ENCODE measurements at regions not wholly inside any gene's neighbourhood (a gene's known extent, or its start where the extent isn't known, plus 50 kb on each side); places are given as distances from the start of the nearest gene placed in this dataset.

DNA sequence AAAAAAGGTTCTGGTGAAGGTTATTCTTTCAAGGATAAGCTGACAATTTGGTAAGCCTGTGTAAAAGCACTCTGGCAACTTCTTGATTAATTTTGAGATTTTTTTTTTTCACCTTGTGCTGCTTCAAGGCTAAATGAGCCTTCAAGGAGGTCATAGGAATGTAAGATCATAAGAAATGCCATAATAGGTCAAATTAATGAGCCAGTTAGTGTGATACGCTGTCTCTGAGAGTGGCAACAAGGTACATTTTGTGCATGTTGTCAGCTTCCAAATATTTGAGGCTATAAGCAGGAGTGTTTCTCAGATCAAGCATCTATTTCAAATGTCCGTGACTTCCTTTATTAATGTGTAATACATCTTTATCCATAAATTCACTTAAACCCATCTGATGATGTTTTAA lies 72.3 kb upstream of the CDH6 start:
- BruUV-seq (replicated peaks) = no TSS peak
- no peak for TF ChIP-seq JUN (IDR thresholded peaks at IDR 0.05; ENCODE audit: borderline replicate concordance, insufficient read depth, insufficient read length, low read depth)
- TF ChIP-seq MYC (IDR thresholded peaks at IDR 0.05; ENCODE audit: low read depth, low read length) = no peak
- H3K9me3 ChIP-seq (replicated peaks; ENCODE audit: control insufficient read depth, insufficient read depth, low read length) = no peaks in the 10 kb centered on the region
- no peak overlapping the region for H3K9ac ChIP-seq (replicated peaks; ENCODE audit: extremely low read depth, insufficient read depth, low read length)
- no peaks in the 10 kb centered on the region for H3K36me3 ChIP-seq (ENCODE audit: control insufficient read depth in 2 of 2, extremely low read depth in 1 of 2, insufficient read depth in 2 of 2, low read length in 2 of 2)
- no peaks in the 10 kb centered on the region for H3K9me1 ChIP-seq (replicated peaks; ENCODE audit: control insufficient read depth, extremely low read depth, insufficient read depth, low read length)
- no peaks in the 10 kb centered on the region for H3K79me2 ChIP-seq (ENCODE audit: control insufficient read depth, insufficient read depth, low read length)
- FAIRE-seq = no peak
- H3K4me3 ChIP-seq (replicated peaks in 1 of 3; ENCODE audit: insufficient read depth in 1 of 3, low read depth in 1 of 3, low read length in 3 of 3) = no peak overlapping the region
- ChIA-PET CTCF (no interaction called here), POLR2A (no interaction called here)
- H2AFZ ChIP-seq (ENCODE audit: low read depth, low read length) = no peak overlapping the region
- no peaks in the 10 kb centered on the region for H4K20me1 ChIP-seq (replicated peaks; ENCODE audit: control insufficient read depth, extremely low read depth, insufficient read depth, low read length)
- intact Hi-C loops (cut with micrococcal nuclease) (no loop called here), dilution Hi-C loops (cut with MboI; ENCODE audit: extremely low pct_ligation_motif_present, low sequenced_read_pairs) (no loop called here)
- no peaks in the 10 kb centered on the region for H3K27me3 ChIP-seq (ENCODE audit: control insufficient read depth in 2 of 2, insufficient read depth in 2 of 2, low read length in 2 of 2)
- H3K27ac ChIP-seq (ENCODE audit: insufficient read depth, low read depth, low read length) = no peak overlapping the region
- H3K4me2 ChIP-seq (ENCODE audit: insufficient read depth, low read length) = no peak overlapping the region
- DNase-seq (ENCODE audit: low read depth, low spot score) = no peak
- H3K4me1 ChIP-seq (ENCODE audit: control insufficient read depth, extremely low read depth, insufficient read depth, low read length) = no peaks in the 10 kb centered on the region

DNA sequence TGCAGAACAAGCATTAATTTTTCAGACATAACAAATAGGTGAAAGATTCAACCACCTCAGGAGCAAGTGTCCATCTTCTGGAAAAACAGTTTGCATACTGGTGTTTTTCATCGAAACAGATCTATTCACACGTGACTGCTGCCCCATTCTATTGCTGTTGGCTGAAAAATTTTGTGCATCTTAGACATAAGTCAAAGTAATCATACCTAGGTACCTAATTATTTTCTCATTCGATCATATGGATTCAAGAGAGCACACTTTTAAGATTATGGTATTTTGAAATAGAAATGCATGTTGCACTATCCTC lies 72.9 kb upstream of the CDH6 start:
- CTCF ChIA-PET = no interaction called here
- no peaks in the 10 kb centered on the region for H3K27me3 ChIP-seq (ENCODE audit: control insufficient read depth in 2 of 2, insufficient read depth in 2 of 2, low read length in 2 of 2)
- H3K4me2 ChIP-seq (ENCODE audit: insufficient read depth, low read length) = no peak overlapping the region

More for the DNA sequence above, 72.9 kb upstream of the CDH6 start:
- H3K9ac ChIP-seq (replicated peaks; ENCODE audit: extremely low read depth, insufficient read depth, low read length) = no peak overlapping the region
- H3K79me2 ChIP-seq (ENCODE audit: control insufficient read depth, insufficient read depth, low read length) = no peaks in the 10 kb centered on the region
- H3K36me3 ChIP-seq (ENCODE audit: control insufficient read depth in 2 of 2, extremely low read depth in 1 of 2, insufficient read depth in 2 of 2, low read length in 2 of 2) = no peaks in the 10 kb centered on the region
- no peaks in the 10 kb centered on the region for H4K20me1 ChIP-seq (replicated peaks; ENCODE audit: control insufficient read depth, extremely low read depth, insufficient read depth, low read length)
- intact Hi-C loops (cut with micrococcal nuclease) = no loop called here
- H3K27ac ChIP-seq (ENCODE audit: insufficient read depth, low read depth, low read length) = no peak overlapping the region
- FAIRE-seq = no peak
- no peaks in the 10 kb centered on the region for H3K9me3 ChIP-seq (replicated peaks; ENCODE audit: control insufficient read depth, insufficient read depth, low read length)
- dilution Hi-C loops (cut with MboI; ENCODE audit: extremely low pct_ligation_motif_present, low sequenced_read_pairs) = no loop called here
- H3K4me3 ChIP-seq (replicated peaks in 1 of 3; ENCODE audit: insufficient read depth in 1 of 3, low read depth in 1 of 3, low read length in 3 of 3) = no peak overlapping the region
- H2AFZ ChIP-seq (ENCODE audit: low read depth, low read length) = no peak overlapping the region
- POLR2A ChIA-PET = no interaction called here
- no peaks in the 10 kb centered on the region for H3K9me1 ChIP-seq (replicated peaks; ENCODE audit: control insufficient read depth, extremely low read depth, insufficient read depth, low read length)
- H3K4me1 ChIP-seq (ENCODE audit: control insufficient read depth, extremely low read depth, insufficient read depth, low read length) = no peaks in the 10 kb centered on the region
- no peak for DNase-seq (ENCODE audit: low read depth, low spot score)
- BruUV-seq (replicated peaks) = no TSS peak
- TF ChIP-seq, protein P1, sequence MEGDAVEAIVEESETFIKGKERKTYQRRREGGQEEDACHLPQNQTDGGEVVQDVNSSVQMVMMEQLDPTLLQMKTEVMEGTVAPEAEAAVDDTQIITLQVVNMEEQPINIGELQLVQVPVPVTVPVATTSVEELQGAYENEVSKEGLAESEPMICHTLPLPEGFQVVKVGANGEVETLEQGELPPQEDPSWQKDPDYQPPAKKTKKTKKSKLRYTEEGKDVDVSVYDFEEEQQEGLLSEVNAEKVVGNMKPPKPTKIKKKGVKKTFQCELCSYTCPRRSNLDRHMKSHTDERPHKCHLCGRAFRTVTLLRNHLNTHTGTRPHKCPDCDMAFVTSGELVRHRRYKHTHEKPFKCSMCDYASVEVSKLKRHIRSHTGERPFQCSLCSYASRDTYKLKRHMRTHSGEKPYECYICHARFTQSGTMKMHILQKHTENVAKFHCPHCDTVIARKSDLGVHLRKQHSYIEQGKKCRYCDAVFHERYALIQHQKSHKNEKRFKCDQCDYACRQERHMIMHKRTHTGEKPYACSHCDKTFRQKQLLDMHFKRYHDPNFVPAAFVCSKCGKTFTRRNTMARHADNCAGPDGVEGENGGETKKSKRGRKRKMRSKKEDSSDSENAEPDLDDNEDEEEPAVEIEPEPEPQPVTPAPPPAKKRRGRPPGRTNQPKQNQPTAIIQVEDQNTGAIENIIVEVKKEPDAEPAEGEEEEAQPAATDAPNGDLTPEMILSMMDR (IDR thresholded peaks at IDR 0.05; ENCODE audit: extremely low read depth in 1 of 2, insufficient read depth in 1 of 2, low read depth in 1 of 2, low read length in 2 of 2) = no peak
- TF ChIP-seq FOS (IDR thresholded peaks at IDR 0.05; ENCODE audit: borderline replicate concordance, insufficient read depth, low read length) (no peak), POLR2AphosphoS5 (IDR thresholded peaks at IDR 0.05; ENCODE audit: insufficient read depth, low read depth, low read length) (no peak), GATA2 (IDR thresholded peaks at IDR 0.05; ENCODE audit: insufficient read depth, insufficient read length, low read depth, low read length) (no peak), MYC (IDR thresholded peaks at IDR 0.05; ENCODE audit: low read depth, low read length) (no peak), EZH2 (IDR thresholded peaks at IDR 0.05; ENCODE audit: borderline replicate concordance, low read depth, low read length, severe bottlenecking) (no peak), POLR2A (IDR thresholded peaks at IDR 0.05; ENCODE audit: low read depth, low read length) (no peak), JUN (IDR thresholded peaks at IDR 0.05; ENCODE audit: borderline replicate concordance, insufficient read depth, insufficient read length, low read depth) (no peak)
- TF ChIP-seq, protein P2, sequence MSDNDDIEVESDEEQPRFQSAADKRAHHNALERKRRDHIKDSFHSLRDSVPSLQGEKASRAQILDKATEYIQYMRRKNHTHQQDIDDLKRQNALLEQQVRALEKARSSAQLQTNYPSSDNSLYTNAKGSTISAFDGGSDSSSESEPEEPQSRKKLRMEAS (IDR thresholded peaks at IDR 0.05; ENCODE audit: insufficient read depth, insufficient read length) = no peak

All from endothelial cell of umbilical vein (primary cell).